ENCODE measurements at regions not wholly inside any gene's neighbourhood (a gene's known extent, or its start where the extent isn't known, plus 50 kb on each side); places are given as distances from the start of the nearest gene placed in this dataset.
"Not testable (repeated sequence)": the region's sequence is repeated elsewhere in the genome, so short reads cannot be mapped to it uniquely, and the experiment has no call there.

DNA sequence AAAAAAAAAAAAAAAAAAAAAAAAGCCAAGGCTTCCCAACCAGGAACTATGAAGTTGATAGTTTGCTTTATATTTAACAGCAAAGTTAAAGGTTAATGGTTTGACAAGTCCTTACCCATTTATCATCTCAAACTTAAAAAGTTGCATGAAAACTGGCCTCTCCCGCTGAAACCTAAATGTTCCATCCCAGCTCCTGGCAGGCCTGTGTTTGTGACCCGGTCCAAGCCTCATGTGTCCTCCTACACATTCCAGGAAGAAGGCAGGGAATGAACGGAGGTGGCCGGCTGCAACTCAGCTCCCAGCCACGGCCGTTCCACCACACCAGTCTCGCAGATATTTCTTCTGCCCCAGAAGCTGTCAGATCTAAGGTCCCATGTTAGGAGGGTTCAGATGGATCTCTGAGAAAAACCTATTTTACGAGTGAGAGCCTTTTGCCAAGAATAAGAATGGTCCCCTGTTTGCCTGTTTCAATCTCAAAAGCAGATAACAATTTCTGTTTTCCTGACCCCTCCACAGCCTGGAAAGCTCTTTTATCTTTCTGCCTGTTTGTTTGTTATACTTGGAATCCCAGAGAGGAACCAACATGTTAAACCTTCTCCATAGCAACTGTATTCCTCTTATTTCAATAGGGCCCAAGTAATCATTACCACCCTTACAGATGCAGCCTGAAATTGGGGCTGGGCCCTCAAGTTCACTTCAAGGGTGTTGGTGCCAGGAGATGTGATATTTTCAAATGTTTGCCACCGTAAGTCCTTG lies 56.5 kb downstream of the KCTD12 start:
- no peak for DNase-seq

DNA sequence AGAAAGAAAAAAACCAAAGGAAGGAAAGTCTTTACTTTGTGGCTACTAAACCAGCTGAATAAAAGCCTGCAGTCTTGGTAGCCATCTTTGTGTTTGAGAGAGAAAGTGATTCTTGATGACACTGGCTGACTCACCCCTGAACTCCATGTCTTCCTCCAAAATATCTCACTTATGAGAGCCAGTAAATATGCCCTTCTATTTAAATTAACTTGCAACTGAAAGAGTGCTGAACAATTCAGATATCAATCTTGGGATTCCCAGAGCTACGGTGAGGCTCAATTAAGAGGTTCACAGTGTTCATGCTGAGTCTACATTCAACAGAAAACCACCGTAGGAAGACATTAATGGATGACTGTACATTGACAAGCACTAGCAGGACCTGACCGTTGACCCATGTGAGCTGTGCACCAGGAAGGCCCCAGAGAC lies 57.9 kb downstream of the KCTD12 start:
- no peak for DNase-seq

DNA sequence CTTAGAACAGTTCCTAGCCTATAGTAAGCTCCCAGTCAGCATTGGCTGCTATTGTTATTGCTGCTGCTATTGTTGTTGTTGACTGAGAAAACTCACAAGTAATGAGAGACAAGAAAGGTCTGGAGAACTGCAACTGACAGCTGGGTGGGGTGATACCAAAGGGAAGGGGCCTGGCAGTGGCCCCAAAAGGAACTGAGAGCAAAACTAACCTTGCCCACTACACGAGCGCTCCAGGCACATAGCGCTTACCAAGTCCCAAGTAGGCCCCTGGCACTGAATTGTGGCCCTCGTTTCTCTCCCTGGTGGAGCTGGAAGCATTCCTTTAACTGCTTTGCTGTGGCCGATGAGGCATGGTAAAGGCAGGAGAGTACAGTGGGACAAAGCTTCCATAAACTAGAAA lies 59.7 kb downstream of the KCTD12 start:
- DNase-seq: no peak

DNA sequence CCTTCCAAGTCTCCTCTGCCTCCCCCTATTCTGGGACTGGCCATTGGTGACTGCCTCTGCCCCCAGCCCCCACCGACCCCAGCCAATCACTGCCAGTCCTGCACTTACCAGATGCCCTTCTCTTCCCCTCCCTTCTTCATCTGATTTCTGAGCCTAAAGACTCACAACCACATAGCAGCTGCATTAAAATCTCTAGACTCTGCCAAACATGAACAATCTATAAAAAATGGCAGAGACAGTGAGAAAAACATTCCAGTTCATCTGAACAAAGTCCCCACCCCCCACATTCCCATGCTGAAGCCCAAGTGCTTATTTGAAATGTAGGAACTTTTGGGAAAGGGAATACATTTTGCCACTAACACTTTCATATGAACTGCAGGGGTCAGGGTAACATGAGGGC lies 60.8 kb downstream of the KCTD12 start:
- DNase-seq: no peak

DNA sequence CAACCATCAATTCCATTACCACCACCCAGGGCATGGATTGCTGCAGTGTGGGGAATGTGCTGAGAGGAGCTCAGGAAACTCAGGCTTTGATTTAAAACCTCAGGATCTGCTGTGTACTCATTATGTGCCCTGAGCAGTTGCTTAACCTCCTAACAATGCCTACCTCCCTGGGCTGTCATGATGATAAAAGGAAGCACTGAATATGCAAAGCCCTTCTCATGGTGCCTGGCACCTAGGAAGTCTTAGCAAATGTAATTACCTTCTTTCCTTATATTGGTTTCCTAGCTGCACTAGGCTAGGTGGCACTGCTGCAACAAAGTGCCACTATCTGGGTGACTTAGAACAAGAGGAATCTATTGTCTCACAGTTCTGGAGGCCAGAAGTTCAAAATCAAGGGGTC lies 62.2 kb downstream of the KCTD12 start:
- DNase-seq: no peak

DNA sequence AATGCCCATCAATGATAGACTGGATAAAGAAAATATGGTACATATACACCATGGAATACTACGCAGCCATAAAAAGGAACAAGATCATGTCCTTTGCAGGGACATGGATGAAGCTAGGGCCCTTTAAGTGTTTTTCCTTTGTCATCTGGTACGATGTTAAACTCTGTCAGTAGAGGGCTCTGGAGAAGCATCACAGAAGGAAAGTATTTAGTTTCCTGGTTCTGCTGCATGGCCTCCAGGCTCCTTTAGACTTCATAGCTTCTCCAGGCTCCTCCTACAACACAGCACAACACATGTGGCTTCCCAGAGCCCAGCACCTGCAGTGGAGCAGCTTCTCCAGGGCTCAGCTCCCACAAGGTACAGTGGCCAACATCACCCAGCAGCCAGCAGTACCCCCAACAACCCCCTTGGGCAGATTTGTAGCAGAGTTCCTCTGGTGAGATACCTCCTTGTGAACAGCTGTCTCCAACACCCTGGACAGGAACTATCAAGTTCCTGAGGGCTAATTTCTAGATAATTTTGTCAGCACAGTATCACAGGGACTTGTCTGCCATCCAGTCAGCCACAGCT lies 63.4 kb downstream of the KCTD12 start:
- DNase-seq: no peak

DNA sequence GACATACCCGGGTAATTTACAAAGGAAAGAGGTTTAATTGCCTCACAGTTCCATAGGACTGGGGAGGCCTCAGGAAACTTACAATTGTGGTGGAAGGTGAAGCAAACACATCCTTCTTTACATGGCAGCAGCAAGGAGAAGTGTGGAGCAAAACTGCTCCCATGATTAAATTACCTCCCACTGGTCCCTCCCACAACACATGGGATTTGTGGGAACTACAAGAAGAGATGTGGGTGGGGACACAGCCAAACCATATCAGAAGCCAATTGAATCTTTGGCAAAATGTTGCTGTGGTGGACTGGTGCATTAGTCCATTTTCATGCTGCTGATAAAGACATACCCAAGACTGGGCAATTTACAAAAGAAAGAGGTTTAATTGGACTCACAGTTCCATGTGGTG lies 65.0 kb downstream of the KCTD12 start:
- not testable (repeated sequence) for DNase-seq

DNA sequence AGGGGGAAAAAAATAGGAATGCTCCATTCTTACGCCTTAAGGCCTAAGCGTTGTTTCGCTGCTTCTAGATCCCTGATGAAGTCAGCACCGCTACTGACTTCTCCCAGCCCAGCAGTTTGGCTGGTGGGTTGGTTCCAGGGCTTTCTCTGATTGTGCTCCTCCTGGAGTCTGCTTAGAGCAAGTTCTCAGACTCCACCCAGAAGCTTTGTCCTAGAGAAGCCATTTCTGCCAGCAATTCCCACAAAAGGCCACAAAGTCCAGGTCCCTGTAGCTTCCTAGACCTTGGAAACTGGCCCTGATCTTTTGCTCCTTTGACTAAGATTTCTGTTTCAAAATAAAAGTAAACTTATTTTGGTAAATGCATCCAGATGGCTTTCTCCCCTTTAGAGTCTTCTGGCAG lies 65.4 kb downstream of the KCTD12 start:
- no peak for DNase-seq

DNA sequence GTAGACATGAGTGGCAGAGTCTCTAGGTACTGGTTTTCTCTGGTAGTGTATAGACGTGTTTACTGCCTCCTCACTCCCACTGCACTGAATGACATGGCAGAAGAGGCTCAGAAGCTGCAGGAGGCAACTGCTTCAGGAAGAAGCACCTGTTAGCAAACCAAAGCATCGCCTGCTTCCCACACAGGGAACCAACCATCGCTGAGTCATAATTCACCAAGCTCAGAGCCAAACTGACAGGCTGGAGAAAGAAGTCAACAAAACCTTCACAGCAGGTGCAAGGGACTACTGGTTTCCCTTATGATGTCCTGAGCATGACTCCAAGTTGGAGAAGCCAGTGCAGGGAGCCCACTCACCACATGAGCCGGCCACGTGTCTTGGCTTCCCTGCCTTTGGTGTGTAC lies 69.8 kb downstream of the KCTD12 start:
- DNase-seq: peak; percentile 91

DNA sequence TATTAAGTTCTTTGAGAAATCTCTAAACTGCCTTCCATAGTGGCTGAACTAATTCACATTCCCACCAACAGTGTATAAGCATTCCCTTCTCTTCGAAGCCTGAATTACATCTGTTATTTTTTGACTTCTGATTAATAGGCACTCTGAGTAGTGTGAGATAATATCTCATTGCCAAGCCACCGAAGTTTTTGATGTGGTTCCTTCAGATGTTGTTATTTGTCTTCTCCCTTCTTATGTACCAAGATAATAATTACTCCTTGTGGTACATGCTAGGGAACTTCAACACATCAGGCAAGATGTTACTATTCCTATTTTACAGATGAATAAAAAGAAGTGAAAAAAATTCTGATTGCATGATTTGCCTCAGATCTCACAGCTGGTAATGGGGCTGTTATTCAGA lies 70.9 kb downstream of the KCTD12 start:
- no peak for DNase-seq

DNA sequence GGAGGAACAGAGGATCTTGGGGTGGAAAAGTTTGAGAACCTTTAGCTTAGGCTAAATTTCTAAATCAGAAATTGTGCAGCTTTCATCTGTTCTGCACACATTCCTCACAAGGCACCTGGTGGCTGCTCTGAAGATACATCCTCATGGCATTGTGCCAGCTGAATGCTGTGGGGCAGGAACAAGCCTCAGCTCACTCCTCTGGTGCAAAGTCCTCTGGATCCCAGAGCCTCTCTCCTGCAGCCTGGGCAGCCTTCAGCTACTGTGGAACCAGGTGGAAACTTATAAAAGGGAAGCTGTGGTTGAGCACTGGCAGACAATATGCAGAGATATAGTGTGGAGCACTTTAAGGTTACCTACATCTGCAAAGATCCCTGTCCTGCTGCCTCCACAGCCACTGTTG lies 72.3 kb downstream of the KCTD12 start:
- peak; percentile 47 for DNase-seq

DNA sequence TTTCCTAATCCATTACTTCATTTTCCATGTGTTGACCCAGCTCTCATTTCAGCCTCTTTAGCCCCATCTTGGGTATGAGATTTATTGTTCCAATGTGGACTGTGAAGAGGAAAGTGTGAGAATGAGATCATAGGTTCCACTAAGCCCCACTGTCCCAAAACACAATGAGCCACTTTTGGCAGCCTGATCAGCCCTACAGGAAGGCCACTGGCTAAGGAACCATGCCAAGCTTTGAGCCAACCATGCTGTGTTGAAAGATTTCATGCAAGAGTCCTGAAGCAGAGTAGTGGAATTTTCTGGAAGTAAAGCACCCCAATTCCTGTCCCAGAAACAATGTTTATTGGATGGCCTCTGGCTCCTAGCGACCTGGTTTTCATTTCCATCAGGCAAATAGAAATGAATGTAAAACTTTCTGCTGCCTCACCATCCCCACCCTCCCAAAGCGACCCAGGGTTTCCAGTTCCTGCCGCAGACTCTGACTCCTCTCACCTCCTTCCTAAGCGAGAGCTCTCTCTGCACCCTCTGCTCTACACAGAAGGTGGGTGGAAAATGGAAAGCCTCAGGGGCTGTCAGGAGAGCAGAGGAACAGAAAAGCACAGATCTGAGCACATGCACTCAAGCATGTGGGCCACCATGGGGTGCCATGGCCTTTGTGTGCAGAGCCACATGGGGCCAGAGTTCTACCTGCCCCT lies 73.1 kb downstream of the KCTD12 start:
- DNase-seq: no peak

DNA sequence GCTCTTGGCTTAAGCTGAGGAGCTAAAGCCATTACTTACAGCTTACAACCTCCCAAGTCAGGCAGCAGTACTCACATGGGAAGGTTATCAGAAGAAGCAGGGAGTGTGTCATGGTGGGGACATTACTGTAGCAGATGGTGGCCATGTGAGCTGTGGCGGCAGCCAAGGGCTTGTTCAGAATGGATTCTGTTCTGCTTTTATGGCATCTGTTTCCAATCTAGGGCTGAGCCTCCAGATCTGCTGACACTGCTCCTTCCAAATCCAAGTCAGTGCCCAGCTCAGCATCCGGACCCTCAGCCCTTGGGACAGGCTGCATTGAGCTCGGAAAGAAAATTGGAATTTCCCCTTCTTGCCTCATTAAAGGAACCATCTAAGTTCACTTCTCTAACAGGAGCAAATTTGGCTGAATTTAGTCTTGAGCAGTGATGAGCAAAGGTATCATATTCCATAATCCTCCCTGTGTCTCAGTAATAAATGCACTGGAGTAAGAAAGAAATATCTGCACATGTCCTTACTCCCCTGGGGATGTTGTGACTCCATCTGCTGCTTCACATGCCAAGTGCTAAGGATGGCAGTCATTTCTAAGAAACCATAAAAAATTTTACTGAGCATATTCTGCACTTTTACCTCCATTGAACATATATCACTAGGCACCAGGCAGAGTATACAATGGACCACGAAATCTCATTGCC lies 73.9 kb downstream of the KCTD12 start:
- no peak for DNase-seq

DNA sequence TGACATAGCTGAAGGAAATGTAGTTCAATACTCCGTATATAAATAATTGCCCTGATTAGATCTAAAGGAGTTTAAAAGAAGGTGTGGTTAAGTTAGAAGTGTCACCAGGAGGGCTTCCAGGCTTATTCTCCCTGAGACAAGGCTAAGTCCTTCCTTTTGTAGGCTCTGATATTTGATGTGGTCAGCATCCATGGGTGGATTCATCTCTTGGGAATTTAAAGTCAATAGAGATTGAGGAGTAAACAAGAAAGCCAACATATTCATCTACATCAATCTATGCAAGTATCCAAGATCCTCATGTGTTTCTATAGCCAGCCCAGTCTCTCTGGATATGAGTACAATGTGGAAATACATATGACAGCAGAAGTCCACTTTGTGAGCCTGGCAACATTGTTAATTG lies 76.8 kb downstream of the KCTD12 start:
- DNase-seq: no peak

DNA sequence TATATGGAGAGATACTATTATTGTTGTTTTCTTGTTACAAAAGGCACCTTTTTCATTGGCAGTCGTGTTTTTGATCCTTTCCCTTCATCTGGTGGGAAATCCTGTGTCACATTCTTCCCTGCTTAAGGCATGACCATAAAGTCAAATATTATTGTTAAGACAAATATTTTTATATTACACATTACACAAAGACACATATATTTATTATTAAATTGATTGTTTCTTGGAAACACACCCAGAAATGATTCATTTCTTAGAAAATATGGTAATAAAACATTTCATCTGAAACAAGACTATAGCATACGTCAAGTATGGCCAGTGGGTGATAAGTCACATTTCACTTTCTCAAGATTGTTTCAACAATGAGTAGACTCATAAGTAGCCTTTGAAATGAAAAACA lies 77.3 kb downstream of the KCTD12 start:
- DNase-seq: no peak

DNA sequence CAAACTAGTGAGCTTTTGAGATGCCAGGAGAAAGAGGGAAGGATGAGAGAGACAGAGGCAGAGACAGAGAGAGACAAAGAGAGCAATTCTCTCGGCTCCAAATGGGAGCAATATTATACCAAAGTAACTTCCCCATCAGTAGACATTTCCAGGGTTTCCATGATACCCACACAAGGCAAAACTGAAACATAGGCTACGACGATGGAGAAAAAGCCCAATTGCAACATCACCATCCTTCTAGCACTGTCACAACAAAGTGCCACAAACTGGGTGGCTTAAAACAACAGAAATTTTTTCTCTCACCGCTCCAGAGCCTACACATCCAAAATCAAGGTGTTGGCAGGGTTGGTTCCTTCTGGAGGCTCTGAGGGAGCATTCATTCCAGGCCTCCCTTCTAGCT lies 81.4 kb downstream of the KCTD12 start:
- no peak for DNase-seq

DNA sequence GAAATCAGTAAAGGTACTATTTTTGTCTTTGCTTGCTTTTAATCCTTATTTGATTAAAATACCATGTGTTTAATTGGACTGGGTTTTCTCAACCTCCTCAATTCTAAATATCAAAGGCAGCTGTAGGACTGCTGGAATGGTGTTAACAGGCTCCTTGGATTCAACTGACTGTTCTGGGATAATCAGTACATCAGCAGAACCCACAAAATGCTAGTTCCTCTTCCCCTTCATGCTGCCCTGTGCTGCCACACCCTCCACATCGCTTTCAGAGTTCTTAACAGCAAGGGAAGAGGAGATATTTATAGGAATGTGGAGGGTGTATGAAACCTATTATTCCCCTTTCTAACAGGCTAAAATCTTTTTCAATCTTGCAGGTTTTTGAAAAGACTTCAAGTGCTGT lies 82.4 kb downstream of the KCTD12 start:
- DNase-seq: no peak

DNA sequence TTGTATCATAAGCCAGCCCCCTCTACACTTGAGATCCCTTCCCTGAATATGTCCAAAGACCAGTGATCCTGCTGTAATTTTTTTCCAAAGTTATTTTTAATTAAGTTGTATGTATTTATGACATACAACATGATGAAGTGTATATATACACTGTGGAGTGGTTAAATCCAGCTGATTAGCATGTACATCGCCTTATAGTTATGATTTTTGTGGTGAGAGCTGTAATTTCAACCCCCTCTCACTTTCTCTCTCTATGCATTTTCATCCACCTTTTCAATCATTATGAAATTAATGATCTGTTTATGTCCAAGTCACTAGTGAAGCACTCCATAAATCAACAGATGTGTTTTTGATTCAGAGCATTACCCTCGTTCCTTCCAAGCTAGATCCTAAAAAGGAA lies 85.3 kb downstream of the KCTD12 start:
- DNase-seq: no peak

DNA sequence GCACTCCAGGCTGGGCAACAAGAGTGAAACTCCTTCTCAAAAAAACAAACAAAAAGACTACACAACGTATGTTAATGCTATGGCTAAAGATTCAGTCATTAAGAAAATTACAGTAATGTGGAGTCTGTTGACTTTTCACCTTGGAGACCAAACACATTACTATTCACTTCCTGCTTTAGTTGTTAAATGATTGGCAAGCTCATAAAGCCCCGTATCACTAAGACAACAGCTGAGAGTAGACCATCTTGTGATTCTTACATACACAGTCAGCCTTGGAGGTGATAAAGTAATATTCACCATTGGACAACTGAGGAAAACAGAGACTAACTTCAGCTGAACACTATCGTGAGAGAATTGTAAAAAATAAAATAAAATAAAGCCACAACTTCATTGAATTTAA lies 86.5 kb downstream of the KCTD12 start:
- peak; percentile 28 for DNase-seq

DNA sequence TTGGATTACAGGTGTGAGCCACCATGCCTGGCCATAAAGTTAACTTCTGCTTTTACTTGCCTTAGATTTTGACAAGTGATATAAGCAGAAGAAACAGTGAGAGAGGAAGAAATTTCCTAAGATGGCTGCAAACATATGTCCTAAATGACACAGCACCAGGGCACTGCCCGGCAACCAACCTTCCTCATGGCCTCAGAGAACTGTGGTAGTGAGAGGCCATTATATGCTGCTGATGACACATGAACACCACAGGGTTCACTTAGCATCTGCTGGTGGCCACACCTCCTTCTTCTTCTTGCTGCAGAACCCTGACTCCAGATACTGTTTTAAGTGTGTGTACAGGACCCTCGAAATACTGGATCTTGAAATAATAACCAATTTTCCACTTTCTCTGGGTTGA lies 88.2 kb downstream of the KCTD12 start:
- no peak for DNase-seq

DNA sequence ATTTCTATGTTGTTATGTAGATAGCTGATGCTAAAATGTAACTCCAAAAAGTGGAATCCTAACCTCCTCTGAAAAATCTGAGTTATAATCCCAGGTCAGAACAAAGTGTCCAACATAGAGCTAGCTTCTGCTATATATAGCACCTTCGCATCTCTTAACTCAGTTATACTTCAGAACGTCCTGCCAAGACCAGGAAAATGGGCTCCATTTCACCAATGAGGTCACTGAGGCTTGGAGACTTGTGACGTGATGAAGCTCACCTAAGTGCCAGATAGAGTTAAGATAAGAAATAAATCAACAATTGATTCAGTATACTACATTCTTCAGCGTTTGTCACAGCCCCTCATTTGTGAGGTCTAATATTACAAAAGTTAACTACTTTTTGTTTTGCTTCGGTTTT lies 88.8 kb downstream of the KCTD12 start:
- DNase-seq: no peak

DNA sequence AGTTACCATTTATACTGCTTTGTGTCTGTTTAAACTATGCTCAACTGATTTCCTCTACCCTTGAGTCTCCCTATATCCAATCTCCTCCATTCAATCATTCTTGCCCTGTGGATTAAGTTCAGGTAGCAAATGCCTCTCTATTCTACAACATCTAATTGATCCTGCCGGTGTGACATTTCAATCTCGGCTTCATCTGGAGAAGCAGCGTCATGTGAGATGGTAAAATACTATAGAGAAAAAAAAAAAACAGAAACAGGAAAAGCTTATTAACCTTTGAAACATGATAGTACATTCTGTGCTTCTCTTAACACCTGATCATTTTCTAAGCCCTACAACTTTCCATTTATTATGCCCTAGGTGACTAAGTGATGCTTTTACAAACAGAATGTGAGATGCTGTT lies 89.4 kb downstream of the KCTD12 start:
- no peak for DNase-seq

DNA sequence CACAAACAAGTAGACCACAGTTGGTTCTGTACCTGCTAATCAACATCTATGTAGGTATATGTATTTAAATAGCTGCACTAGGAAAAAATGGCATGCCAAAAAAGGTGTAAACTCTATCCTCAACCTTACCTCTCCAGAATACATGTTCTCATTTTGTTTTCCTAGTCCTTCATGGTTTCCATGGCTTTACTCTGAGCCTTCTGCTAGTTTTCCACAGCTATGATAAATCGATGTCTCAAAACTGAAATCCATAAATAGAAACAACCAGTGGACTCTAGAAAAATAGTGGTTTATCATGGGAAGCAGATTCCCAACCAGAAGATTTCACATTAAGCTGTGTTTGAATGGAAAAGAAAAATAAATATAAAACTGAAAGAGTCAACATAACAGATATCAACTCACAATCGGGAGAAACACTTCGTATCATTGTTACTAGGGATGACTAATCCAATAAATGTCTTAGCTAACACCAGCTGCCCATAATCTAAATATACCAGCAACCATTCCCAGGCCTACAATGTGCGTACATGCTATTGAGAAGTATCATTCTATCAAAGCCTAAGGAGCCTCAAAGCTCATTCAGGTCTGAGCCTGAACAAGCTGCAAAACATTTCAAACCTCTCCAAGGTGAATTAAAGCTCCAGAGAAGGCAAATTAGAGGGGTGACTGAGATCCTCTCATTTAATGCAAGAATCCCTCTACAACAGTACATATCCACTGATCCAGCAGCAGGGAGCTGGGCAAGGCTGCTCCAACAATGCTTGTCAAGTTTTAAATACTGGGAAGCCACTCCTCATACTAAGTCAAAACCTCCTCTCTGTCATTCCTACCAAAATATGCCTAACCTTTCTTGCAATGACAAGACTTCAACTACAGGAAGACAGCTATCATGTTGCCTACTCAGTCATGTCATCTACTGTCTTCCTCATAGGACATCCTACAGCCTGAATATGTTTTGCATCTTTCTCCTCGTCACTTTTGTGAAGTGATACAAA lies 90.2 kb downstream of the KCTD12 start:
- peak; percentile 15 for DNase-seq
